Activated CD4-positive, alpha-beta T cell treated with anti-CD3 and anti-CD28 coated beads, Interleukin-2, amount 10 ng/mL, durations not matched to agents 24 days and 14 days (primary cell): ENCODE measurements at regions not wholly inside any gene's neighbourhood (a gene's known extent, or its start where the extent isn't known, plus 50 kb on each side); places are given as distances from the start of the nearest gene placed in this dataset.

Experiments used
- DNase-seq: peaks from one replicate; pipeline ENCODE4 v3.0.0; 2022
- H3K27ac Mint-ChIP-seq: one replicate; pipeline ENCODE4 v1.8.0; 2022; ENCODE audit warnings: mild to moderate bottlenecking, mixed read lengths
- H3K27me3 Mint-ChIP-seq: one replicate; pipeline ENCODE4 v1.8.0; 2022; ENCODE audit warnings: mixed read lengths
- H3K36me3 Mint-ChIP-seq: one replicate; pipeline ENCODE4 v1.8.0; 2022; ENCODE audit warnings: low read depth, mild to moderate bottlenecking, mixed read lengths
- H3K4me1 Mint-ChIP-seq: one replicate; pipeline ENCODE4 v1.8.0; 2021; ENCODE audit warnings: mixed read lengths
- H3K4me3 Mint-ChIP-seq: one replicate; pipeline ENCODE4 v1.8.0; 2022; ENCODE audit warnings: mild to moderate bottlenecking, moderate library complexity, mixed read lengths
- H3K9me3 Mint-ChIP-seq: one replicate; pipeline ENCODE4 v1.8.0; 2021; ENCODE audit warnings: mixed read lengths
- intact Hi-C: fragments of 100-400 bp; cut with micrococcal nuclease; formaldehyde crosslinking; loops from one replicate; pipeline ENCODE4 v1.15.1; 2023

GRCh38 chr6:145208474-145208873 lies 526.8 kb downstream of the EPM2A start:
- intact Hi-C loops = no loop called here

GRCh38 chr6:145209272-145209671 lies 526.0 kb downstream of the EPM2A start:
- Mint-ChIP-seq H3K4me1 (peaks cover 4% of the 10 kb centered on the region), H3K9me3 (no peaks in the 10 kb centered on the region), H3K36me3 (no peaks in the 10 kb centered on the region), H3K4me3 (no peak overlapping the region), H3K27ac (no peak overlapping the region), H3K27me3 (peaks cover 4% of the 10 kb centered on the region)
- intact Hi-C loops = no loop called here
- no peak for DNase-seq

More at GRCh38 chr6:145208474-145208873, 526.8 kb downstream of the EPM2A start:
- H3K9me3 Mint-ChIP-seq = no peaks in the 10 kb centered on the region
- H3K36me3 Mint-ChIP-seq = no peaks in the 10 kb centered on the region
- no peak overlapping the region for H3K27ac Mint-ChIP-seq
- no peaks in the 10 kb centered on the region for H3K4me1 Mint-ChIP-seq
- DNase-seq = no peak
- no peak overlapping the region for H3K4me3 Mint-ChIP-seq
- peaks cover 4% of the 10 kb centered on the region for H3K27me3 Mint-ChIP-seq

GRCh38 chr6:145212813-145213212 lies 522.5 kb downstream of the EPM2A start:
- intact Hi-C loops = loop anchor here (10.0 kb wide), 1 partner anchor 1108 kb away; no protein-coding TSS in a partner anchor
- H3K27ac Mint-ChIP-seq = no peak overlapping the region
- peaks cover 4% of the 10 kb centered on the region for H3K4me1 Mint-ChIP-seq
- H3K27me3 Mint-ChIP-seq = peaks cover 9% of the 10 kb centered on the region
- H3K9me3 Mint-ChIP-seq = no peaks in the 10 kb centered on the region
- no peak overlapping the region for H3K4me3 Mint-ChIP-seq
- DNase-seq = no peak
- H3K36me3 Mint-ChIP-seq = no peaks in the 10 kb centered on the region

GRCh38 chr6:145213614-145214013 lies 521.7 kb downstream of the EPM2A start:
- intact Hi-C loops = loop anchor here (1.0 to 10.0 kb wide), 2 partner anchors 628 to 1109 kb away; no protein-coding TSS in a partner anchor
- no peak for DNase-seq
- H3K27ac Mint-ChIP-seq = no peak overlapping the region
- peaks cover 7% of the 10 kb centered on the region for H3K27me3 Mint-ChIP-seq
- no peaks in the 10 kb centered on the region for H3K9me3 Mint-ChIP-seq
- peaks cover 4% of the 10 kb centered on the region for H3K4me1 Mint-ChIP-seq
- H3K4me3 Mint-ChIP-seq = no peak overlapping the region
- no peaks in the 10 kb centered on the region for H3K36me3 Mint-ChIP-seq

- Mint-ChIP-seq H3K27me3 (peaks cover 7% of the 10 kb centered on the region), H3K4me3 (no peak overlapping the region), H3K4me1 (peaks cover 4% of the 10 kb centered on the region), H3K9me3 (peaks cover 4% of the 10 kb centered on the region), H3K27ac (no peak overlapping the region), H3K36me3 (no peaks in the 10 kb centered on the region)
- intact Hi-C loops = loop anchor here (1.0 to 10.0 kb wide), 2 partner anchors 629 to 1110 kb away; no protein-coding TSS in a partner anchor
- peak; percentile 61 for DNase-seq
These were observed 520.8 kb downstream of the EPM2A start for GRCh38 chr6:145214570-145214969.

GRCh38 chr6:145224450-145224849 lies 510.9 kb downstream of the EPM2A start:
- no peak for DNase-seq
- Mint-ChIP-seq H3K27me3 (peaks cover 3% of the 10 kb centered on the region), H3K9me3 (peaks cover under 1% of the 10 kb centered on the region), H3K4me3 (no peak overlapping the region), H3K27ac (no peak overlapping the region), H3K4me1 (no peaks in the 10 kb centered on the region), H3K36me3 (no peaks in the 10 kb centered on the region)
- intact Hi-C loops = no loop called here

- no peaks in the 10 kb centered on the region for H3K9me3 Mint-ChIP-seq
- H3K4me3 Mint-ChIP-seq = no peak overlapping the region
- no peaks in the 10 kb centered on the region for H3K36me3 Mint-ChIP-seq
- DNase-seq = no peak
- no peak overlapping the region for H3K27ac Mint-ChIP-seq
- H3K4me1 Mint-ChIP-seq = no peaks in the 10 kb centered on the region
- peaks cover 5% of the 10 kb centered on the region for H3K27me3 Mint-ChIP-seq
- intact Hi-C loops = no loop called here
These were observed 509.8 kb downstream of the EPM2A start for GRCh38 chr6:145225500-145225899.

- H3K36me3 Mint-ChIP-seq = no peaks in the 10 kb centered on the region
- no peaks in the 10 kb centered on the region for H3K4me1 Mint-ChIP-seq
- peaks cover 3% of the 10 kb centered on the region for H3K27me3 Mint-ChIP-seq
- intact Hi-C loops = no loop called here
- no peaks in the 10 kb centered on the region for H3K9me3 Mint-ChIP-seq
- H3K27ac Mint-ChIP-seq = no peak overlapping the region
- no peak for DNase-seq
- H3K4me3 Mint-ChIP-seq = no peak overlapping the region
These were observed 507.7 kb downstream of the EPM2A start for GRCh38 chr6:145227593-145227992.

- Mint-ChIP-seq H3K4me3 (no peak overlapping the region), H3K36me3 (no peaks in the 10 kb centered on the region), H3K4me1 (no peaks in the 10 kb centered on the region), H3K9me3 (peaks cover 3% of the 10 kb centered on the region), H3K27me3 (peaks cover 3% of the 10 kb centered on the region), H3K27ac (no peak overlapping the region)
- intact Hi-C loops = no loop called here
- no peak for DNase-seq
These were observed 506.2 kb downstream of the EPM2A start for GRCh38 chr6:145228962-145229582.

- peaks cover 6% of the 10 kb centered on the region for H3K27me3 Mint-ChIP-seq
- intact Hi-C loops = no loop called here
- DNase-seq = no peak
- no peak overlapping the region for H3K4me3 Mint-ChIP-seq
- no peaks in the 10 kb centered on the region for H3K4me1 Mint-ChIP-seq
- H3K9me3 Mint-ChIP-seq = peaks cover 3% of the 10 kb centered on the region
- no peak overlapping the region for H3K27ac Mint-ChIP-seq
- no peaks in the 10 kb centered on the region for H3K36me3 Mint-ChIP-seq
These were observed 501.4 kb downstream of the EPM2A start for GRCh38 chr6:145233955-145234354.

- intact Hi-C loops = no loop called here
- H3K9me3 Mint-ChIP-seq = peaks cover 3% of the 10 kb centered on the region
- H3K27ac Mint-ChIP-seq = no peak overlapping the region
- no peak for DNase-seq
- H3K4me3 Mint-ChIP-seq = no peak overlapping the region
- no peaks in the 10 kb centered on the region for H3K4me1 Mint-ChIP-seq
- H3K27me3 Mint-ChIP-seq = peaks cover 4% of the 10 kb centered on the region
- H3K36me3 Mint-ChIP-seq = no peaks in the 10 kb centered on the region
These were observed 500.1 kb downstream of the EPM2A start for GRCh38 chr6:145235207-145235606.

GRCh38 chr6:145238787-145239186 lies 496.5 kb downstream of the EPM2A start:
- no peak for DNase-seq
- intact Hi-C loops = no loop called here
- Mint-ChIP-seq H3K4me3 (no peak overlapping the region), H3K27ac (no peak overlapping the region), H3K4me1 (no peaks in the 10 kb centered on the region), H3K36me3 (no peaks in the 10 kb centered on the region), H3K27me3 (peaks cover 3% of the 10 kb centered on the region), H3K9me3 (no peaks in the 10 kb centered on the region)

GRCh38 chr6:145241039-145241438 lies 494.3 kb downstream of the EPM2A start:
- intact Hi-C loops = no loop called here
- Mint-ChIP-seq H3K27ac (no peak overlapping the region), H3K4me1 (no peaks in the 10 kb centered on the region), H3K36me3 (no peaks in the 10 kb centered on the region), H3K9me3 (no peaks in the 10 kb centered on the region), H3K27me3 (peaks cover 3% of the 10 kb centered on the region), H3K4me3 (no peak overlapping the region)
- no peak for DNase-seq

GRCh38 chr6:145241721-145242120 lies 493.6 kb downstream of the EPM2A start:
- intact Hi-C loops = no loop called here
- H3K9me3 Mint-ChIP-seq = no peaks in the 10 kb centered on the region
- H3K4me3 Mint-ChIP-seq = no peak overlapping the region

More at GRCh38 chr6:145241721-145242120, 493.6 kb downstream of the EPM2A start:
- no peaks in the 10 kb centered on the region for H3K36me3 Mint-ChIP-seq
- no peaks in the 10 kb centered on the region for H3K4me1 Mint-ChIP-seq
- peaks cover 3% of the 10 kb centered on the region for H3K27me3 Mint-ChIP-seq
- no peak for DNase-seq
- no peak overlapping the region for H3K27ac Mint-ChIP-seq
